NCI-H82 (cell line): ENCODE measurements at regions not wholly inside any gene's neighbourhood (a gene's known extent, or its start where the extent isn't known, plus 50 kb on each side); places are given as distances from the start of the nearest gene placed in this dataset.

Source experiments
- DNase-seq: peaks from one replicate; lab custom pipeline; 2025; lab: John Stamatoyannopoulos, UW

- DNase-seq = no peak
Observed at GRCh38 chr18:56173542-56174220, 464.7 kb downstream of the TXNL1 start.

GRCh38 chr18:56172527-56172926, 465.9 kb downstream of the TXNL1 start:
- no peak for DNase-seq

DNA sequence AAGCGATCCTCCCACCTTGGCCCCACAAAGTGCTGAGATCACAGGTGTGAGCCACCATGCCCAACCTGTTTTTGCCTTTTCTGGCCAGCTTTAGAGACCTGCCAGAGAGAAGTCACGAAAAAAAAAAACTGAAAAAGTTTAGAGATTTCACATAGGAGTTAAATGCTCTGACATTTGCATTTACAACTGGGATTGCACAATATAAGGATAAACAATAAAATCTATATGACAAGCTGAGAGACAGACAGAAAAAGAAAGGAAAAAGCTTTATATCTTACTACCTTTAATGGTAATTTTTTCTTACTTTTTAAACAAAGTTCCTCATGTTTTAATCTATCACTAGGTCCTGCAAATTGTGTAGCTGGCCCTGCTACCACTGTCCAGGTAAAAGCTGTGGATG, 466.5 kb downstream of the TXNL1 start:
- no peak for DNase-seq

- DNase-seq = no peak
Observed at GRCh38 chr18:56168049-56168781, 470.2 kb downstream of the TXNL1 start.

DNA sequence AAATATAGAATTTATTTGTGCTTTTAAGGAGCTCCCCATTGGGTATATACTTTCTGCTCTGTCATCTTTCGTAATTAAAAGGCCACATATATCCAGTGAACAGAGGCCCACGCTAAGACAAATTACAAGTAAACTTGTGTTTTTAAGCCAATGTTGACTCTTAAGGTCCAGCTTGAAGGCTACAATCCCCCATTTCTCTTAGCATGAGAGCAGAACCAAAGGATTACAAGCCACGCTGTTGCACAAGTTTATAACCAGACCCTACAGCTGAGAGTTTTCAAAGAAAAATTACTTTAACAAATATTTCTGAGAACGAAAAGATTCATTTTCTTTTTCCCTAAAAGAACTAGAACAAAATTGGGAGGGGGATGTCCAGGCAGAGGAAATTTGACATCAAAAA, 471.0 kb downstream of the TXNL1 start:
- no peak for DNase-seq

GRCh38 chr18:56166914-56167313, 471.5 kb downstream of the TXNL1 start:
- no peak for DNase-seq

GRCh38 chr18:56165601-56166355, 472.6 kb downstream of the TXNL1 start:
- no peak for DNase-seq

DNA sequence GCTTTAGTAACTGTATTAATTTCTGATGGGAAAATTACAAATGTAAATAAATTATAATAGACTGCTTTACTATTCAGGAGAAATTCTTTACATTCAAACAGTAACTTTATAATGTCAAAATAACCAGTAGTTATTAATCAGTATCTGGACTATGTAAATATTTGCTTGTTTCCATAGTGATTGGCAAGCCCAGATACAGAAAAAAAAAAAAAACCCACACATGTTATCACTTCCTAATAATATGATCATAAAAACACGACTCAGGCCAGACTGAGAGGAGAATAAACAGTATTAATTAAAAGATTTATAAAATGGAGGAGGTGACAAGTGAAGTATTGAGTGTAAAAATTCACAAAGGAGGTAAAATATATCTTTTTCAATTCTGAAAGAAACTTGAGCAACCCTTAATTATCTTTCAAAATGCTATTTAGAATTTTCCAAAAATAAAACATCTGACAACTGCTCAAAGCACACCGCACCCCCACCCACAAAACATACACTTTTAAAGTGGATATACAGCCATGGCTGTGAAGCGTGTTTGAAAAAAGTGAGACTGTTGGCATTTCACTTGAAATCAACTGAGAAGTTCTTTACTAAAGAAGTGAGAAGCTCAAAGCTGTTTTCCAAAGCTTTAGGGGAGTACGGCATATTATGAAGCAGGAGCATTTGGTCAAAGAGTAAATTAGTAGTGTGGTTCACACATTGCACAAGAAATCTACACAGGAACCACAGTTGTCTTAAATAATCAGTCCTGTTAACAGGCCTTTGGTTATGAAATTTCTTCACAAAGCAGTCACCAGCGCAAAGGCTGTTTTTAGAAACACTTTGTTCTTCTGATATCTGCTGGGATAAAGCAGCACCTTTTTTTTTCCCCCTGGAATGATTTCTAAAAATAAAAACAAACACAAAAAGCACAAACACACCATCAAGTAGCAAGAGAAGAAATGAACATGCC, 475.8 kb downstream of the TXNL1 start:
- DNase-seq = no peak

DNA sequence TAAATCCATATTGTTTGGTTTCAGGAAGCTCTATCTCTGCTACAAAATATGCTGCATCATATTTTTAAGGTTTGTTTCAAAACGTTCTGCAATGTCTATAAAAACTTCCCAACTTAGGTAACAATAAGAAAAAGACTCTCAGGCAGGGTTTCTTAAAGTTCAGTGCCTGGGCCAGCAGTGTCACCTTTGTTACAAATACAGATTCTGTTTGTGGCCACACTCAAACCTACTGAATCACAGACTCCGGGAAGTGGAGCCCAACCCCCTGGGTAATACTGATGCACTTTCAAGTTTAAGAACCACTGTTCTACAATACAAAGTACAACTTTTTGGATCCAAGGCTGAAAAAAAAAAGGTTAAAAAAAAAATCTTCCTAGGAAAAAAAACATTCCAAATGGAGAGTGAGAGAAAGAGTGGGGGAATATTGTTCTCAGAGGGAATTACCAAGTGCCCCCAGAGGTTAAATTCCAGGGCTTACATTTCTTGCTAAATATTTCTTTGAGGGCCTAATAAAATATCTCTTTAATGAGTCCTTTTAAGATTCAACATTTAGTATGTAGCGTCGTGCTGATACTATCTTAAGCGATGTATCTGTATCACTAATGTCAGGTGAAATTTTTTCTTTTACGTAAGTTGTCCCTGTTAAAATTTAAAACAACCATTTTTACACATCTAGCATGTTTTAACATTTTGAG, 476.7 kb downstream of the TXNL1 start:
- DNase-seq = no peak

- DNase-seq = no peak
Observed at GRCh38 chr18:56158676-56159075, 479.7 kb downstream of the TXNL1 start.

GRCh38 chr18:56157541-56157940, 480.9 kb downstream of the TXNL1 start:
- no peak for DNase-seq

DNA sequence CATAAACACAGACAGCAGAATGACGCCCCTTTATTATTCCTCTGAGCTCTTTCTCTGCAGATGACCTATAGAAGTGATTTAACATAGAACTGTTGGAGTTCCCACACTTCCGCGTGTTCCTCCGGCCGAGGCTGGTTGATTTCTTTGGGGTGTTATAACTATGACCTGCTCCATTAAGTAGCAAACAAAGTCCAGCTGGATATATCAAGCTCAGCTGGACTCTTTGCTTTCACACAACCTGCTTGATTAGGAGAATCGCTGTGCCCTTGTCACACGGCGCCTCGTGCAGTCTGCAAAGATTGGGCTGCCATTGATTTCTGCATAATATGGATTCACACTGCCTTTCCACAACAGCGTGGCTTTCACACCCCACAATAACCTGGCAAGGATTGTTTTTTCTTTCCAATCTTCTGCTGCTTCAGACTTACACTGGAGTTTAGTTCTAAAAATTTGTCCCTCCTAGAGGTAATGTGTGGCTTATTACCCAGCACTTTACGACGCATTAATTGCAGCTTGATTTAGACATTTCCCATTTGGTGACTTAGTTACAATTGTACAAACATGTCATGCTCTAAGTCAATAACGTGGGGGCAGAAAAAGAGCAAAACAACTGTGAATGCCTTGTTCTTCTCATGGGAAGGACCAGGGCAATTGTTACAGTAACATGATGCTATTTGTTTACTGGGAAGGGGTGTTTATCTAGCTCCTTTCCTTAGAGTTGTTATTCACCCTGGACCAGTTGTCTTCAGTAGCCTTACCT, 485.7 kb downstream of the TXNL1 start:
- DNase-seq = no peak

DNA sequence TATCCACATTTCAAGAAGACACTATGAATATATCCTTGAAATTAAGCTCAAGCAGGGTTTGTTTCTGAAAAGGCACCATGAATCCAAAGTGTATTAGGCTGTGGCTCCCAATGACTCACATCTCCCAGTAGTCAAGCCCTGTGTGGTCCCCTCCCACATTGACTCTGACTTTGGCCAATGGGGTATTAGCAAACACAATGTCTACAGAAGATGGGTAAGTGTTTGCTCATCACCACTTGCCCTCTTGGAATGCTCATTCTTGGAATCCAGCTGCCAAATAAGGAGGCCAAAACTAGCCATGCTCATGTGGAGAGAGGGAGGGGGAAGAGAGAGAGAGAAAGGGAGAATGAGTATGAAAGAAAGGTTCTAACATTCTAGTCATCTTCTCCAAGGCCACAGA, 490.0 kb downstream of the TXNL1 start:
- no peak for DNase-seq

DNA sequence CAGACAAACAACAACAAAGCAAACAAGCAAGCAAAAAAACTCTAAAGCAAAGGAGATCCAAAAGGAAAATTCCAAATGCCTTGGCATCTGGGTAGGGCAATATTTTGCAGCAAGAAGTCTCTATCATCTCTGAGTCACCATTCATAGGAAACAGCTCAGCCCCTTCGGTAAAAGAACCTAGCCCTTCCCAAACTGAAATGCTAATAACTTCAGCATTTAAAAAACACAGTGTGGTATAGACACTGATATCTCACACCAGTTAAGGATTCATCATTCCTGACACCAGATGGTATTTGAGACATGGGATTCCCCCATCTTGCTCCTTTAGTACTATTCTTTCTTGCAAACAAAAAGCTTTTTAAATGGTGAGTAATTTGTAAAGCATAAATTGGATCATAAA, 491.8 kb downstream of the TXNL1 start:
- DNase-seq = no peak

DNA sequence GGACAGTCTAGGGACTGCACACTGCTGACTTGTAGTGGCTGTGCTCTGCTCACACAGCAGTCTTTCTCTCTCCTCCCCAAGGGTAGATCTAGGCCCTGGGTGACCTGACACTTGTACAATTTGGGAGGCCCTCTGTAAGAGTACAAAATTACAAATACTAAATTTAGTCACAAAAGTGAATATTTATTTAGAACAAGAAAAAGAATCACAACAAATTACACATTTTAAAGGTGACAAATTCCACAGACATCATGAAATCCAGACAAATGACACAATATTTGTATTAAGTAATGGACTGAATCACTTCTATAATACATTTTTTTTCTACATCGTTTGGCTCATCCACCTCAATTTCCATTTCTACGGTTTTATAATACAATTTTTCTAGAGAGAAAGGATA, 496.4 kb downstream of the TXNL1 start:
- no peak for DNase-seq

GRCh38 chr18:56139792-56140254, 498.6 kb downstream of the TXNL1 start:
- no peak for DNase-seq

DNA sequence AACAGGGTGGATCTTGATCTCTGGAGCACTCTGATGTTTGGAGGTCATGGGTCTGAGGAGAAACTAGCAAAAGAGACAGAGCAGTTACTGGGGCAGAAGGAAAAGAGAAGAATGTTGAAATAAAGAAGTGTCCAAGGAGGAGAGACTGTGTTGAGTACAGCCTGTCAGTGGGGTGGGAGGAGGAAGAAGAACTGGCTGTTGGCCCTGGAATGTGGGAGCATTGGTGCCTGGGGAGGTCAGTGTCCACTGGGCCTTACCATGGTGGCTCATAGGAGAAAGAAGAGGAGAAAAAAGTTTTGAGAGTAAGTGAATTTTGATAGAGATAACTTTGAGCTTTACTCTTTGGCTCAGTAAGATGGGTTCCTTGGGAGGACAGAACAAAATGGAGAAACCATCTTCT, 499.0 kb downstream of the TXNL1 start:
- DNase-seq = no peak

DNA sequence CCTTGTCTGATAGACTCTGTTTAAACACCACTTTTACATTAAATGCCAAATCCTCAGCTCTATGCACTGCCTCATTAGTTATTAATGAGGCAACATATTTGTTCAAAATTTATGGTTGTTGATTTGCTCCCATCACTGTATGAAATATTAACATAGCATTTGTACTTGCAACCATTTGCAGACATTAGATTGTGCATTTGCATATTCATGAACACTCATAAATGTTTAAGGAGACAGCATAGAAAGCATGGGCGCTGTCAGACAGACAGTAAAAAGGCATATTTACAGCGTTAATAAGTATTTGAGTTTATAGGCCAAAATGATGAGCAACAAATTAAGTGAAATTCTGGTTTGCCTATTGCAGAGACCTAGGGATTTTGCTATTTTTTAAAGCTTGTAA, 502.3 kb downstream of the TXNL1 start:
- DNase-seq = no peak

- DNase-seq = no peak
Observed at GRCh38 chr18:56130481-56130880, 507.9 kb downstream of the TXNL1 start.

GRCh38 chr18:56128153-56128791, 510.1 kb downstream of the TXNL1 start:
- no peak for DNase-seq
